Ecto neural progenitor cell (in vitro differentiated cells): ENCODE measurements at regions not wholly inside any gene's neighbourhood (a gene's known extent, or its start where the extent isn't known, plus 50 kb on each side); places are given as distances from the start of the nearest gene placed in this dataset.
"Not testable (repeated sequence)": the region's sequence is repeated elsewhere in the genome, so short reads cannot be mapped to it uniquely, and the experiment has no call there.

Experiments used
- DNase-seq: peaks from one replicate; pipeline ENCODE4 v3.0.0-alpha.2; 2018; ENCODE audit warnings: low spot score

DNA sequence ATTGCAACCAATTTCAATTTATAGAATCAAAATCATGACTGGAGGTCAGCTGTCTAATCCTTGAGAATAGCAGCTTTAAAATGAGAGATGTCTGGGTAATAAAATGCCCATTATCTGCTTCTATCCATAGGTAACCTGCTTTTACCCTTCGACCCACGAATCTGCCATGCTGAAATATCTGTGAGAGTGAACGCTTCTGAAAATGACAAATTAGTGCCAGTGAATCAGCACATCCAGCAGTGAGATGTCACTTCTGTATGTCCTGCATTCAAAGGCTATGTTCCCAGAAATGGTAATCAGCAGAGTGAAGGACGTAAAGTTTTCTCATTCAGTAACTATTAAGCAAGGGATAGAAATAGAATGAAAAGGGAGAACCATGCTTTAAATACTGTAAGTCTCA lies 532.4 kb upstream of the ITGA1 start:
- DNase-seq = no peak

DNA sequence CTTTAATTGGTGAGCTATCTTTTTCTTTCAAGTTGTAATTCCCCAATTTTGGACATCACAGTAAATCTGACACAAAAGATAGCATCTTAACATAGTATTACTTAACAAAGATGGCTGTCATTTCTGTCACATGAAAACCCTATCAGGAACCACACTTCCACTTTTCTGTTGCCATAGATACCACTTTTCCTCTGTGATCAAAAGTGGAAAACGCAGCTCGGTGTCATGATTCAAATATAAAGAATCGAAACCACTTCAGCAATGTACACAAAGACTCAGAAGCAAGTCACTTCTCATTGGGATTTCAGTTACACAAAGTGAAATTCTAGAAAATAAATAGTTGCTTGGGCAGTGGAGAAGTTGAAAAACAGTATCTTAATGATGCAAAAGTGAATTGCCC lies 524.9 kb upstream of the ITGA1 start:
- DNase-seq = no peak

GRCh38 chr5:52269401-52269800 lies 518.3 kb upstream of the ITGA1 start:
- no peak for DNase-seq

- no peak for DNase-seq
These were observed 517.9 kb upstream of the ITGA1 start for GRCh38 chr5:52269859-52270258.

- no peak for DNase-seq
These were observed 512.1 kb upstream of the ITGA1 start for GRCh38 chr5:52275639-52276038.

DNA sequence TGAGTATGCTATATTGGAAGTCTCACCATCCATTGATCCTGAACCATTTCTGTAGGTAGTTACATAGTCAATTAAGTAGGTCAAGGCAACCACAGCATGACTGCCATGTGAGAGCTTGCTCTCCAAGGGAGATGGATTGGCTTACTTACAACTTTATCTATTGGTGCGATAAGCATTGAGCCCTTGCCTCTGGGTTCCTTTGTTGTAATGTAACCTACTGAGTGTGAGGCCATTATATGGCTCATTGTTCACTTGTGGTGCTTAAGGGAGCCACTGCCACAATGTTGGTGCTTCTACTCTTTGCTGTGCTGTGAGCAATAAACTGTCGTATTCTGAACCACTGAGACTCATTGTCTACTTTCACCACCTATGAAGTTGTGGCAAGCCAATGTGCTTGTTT lies 510.6 kb upstream of the ITGA1 start:
- DNase-seq = no peak

DNA sequence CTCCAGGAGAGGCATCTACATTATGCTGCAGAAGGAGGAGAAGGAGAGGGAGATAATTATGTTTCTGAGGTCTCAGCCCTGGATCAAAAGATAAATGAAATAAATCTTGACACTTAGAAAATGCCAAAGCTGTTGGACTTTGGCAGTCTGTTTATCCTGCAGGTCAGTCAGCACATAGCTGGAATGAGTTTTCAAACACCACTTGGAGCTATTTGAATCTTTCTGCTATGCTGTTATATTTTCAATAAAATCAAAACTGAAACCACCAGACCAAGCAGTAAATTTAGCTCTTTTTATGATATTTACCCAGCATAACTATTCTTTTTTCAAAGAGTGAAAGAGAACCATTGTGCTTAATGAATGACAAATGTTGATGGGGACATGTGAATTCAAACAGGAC lies 505.1 kb upstream of the ITGA1 start:
- no peak for DNase-seq

DNA sequence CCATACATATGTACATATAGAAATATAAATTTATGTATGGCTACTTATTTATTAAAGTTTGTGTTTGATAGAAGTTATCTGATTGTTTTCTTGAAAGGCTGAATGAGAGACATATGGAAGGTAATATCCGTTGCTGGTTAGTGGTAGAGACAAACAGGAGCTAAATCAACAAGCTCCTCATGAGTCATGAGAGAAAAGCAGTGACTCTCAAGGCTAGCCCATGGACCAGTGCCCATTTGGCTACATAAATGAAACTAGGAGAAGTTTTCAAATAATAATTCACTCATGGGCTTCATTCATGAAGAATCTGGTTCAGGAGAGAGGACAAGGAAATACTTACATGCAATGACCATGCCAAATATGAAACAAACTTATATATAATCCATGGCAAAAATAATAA lies 504.5 kb upstream of the ITGA1 start:
- no peak for DNase-seq

- no peak for DNase-seq
These were observed 486.9 kb upstream of the ITGA1 start for GRCh38 chr5:52300703-52301372.

- not testable (repeated sequence) for DNase-seq
These were observed 482.9 kb upstream of the ITGA1 start for GRCh38 chr5:52304816-52305215.

DNA sequence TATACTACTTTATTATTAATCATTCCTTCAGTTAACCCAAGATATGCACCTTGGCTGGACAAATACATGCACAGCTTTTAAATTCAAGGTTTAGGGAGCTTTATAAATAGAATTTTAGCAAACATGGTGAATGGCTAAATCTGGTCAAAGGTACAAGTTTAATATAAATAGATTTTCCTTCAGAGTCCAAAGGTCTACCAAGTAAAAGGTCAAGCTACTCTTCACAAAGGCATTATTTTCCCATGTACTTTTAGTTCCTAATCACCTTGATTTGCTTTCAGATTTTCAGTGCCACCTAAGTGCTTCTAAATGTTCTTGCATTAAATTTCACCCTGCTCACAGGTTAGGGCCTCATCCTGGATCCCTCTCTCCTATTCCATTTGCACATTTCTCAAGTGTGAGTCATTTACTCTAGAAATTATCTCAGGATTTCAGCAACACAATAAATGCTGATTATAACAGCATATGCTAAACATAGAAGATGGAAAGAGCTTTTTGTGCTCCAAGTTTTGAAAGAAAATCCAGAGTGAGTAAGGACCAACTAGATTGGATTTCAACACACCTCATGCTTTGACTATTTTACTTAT lies 459.4 kb upstream of the ITGA1 start:
- DNase-seq = no peak

DNA sequence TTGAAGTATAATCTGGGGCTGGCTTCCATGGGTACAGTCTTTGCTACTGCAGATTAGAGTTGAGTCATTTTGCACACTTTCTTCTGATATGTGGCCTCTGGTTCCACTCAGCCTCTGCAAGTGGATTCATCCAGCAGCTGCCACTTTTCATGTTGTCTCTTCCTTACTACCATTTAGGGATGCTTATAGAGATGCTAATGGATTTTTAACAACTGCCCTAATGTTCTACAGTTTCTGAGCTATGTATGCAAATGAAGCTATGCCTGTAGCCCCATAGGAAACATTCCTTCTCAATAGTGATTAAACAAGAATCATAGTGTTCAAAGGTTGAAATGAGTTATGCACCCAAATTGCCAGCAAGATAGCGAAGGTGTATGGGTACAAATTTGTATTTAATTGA lies 456.0 kb upstream of the ITGA1 start:
- DNase-seq = no peak

DNA sequence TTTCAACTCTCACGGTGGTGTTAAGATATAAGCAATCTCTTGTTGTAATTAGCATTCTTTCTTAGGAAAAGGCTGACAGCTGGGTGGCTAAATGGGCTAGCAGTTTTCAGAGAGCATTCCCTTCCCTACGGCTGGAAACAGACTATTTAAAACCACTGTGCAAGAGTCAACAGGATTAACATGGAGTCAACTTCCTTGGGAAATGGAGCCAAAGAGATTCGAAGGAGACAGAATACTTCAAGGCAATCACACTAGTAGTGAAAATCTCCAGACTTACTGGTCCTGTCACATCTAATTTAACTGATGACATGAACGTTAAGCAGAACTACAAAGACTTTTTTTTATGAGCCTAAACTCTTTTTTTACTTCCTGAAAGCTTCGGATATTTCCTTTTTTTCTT lies 453.3 kb upstream of the ITGA1 start:
- DNase-seq = peak; percentile 43

DNA sequence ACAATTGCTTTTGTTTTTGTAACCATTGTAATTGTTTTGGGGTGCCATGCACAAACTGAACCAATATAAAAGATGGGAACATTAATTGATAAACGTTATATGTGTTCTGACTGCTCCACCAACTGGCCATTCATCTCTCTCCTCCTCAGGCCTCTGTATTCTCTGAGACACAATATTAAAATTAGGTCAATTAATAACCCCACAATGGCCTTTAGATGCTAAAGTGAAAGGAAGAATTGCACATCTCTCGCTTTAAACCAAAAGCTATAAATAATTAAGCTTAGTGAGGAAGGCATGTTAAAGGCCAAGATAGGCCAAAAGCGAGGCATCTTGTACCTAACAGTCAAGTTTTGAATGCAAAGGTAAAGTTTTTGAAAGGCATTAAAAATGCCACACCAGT lies 448.4 kb upstream of the ITGA1 start:
- DNase-seq = no peak

GRCh38 chr5:52342361-52342760 lies 445.4 kb upstream of the ITGA1 start:
- DNase-seq = no peak

GRCh38 chr5:52356311-52356918 lies 431.3 kb upstream of the ITGA1 start:
- DNase-seq = no peak

GRCh38 chr5:52359261-52359660 lies 428.5 kb upstream of the ITGA1 start:
- no peak for DNase-seq

DNA sequence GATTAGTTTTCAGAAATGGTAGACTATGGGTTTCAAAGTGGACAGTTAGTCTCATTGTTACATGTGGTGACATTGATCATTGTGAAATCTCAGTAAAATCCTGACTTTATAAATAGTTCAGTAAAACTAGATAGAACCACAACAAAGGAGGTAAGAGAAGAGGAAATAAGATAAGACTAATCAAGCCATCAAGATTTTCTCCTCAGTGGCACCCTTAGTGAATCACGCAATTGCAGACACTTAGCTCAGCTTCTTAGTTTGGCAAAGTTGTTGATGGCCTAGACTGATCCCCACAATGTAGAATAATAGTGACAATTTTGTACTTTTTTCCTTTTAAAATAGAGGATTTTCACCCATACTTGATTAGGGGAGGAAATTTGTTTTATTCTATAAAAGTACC lies 426.7 kb upstream of the ITGA1 start:
- no peak for DNase-seq

GRCh38 chr5:52374286-52374685 lies 413.4 kb upstream of the ITGA1 start:
- no peak for DNase-seq

DNA sequence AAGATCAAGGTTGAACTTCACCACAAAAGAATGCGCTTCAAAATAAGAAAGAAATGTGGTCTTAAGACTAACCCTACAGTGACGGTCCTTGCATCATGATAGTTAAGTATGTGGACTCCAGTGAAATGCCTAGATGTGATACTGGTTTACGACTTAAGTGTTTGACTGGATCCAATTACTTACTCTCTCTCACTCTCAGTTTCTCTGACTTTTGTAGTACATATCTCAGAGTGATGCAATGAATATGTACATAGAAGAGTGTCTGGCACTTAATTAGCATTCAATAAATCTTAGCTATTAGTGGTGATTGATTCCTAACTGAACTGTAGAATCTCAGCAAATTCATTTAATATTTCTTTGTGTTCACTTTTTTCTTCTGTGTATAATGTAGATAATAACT lies 411.7 kb upstream of the ITGA1 start:
- DNase-seq = no peak

DNA sequence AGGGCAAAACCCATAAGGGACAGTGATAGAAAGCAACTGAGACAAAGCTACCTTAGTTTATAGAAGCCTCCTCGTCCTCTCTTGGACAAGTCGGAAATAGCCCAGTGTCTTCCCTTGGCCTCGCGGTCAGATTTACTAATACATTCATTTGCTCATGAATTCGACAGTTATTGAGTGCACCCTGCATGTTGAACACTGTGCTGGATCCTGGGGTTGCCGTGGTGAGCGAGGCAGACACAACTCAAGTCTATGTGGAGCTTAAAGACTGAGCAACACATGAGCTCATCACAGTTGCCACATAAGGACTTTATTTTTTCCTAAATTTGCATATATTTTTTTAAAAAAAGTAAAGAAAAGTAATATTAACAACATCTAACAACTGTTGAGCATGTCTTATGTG lies 411.1 kb upstream of the ITGA1 start:
- no peak for DNase-seq

DNA sequence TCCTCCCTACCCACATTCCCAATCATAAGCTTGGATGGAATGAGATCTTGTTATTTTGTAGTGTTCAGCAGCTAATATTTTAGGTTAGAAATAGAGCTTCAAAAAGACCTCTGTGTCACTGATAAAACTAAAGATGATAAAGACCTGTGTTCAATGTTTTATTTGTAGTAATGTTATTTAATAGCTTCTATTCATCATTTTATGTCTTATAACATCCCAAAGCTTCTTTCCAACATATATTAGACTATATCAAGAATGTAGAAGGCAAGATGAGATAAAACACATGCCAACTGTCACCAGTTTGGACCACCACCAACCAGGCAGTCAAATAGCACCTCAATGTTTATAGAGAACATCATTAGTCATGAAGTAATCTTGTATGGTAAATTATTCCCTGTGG lies 409.5 kb upstream of the ITGA1 start:
- no peak for DNase-seq

- no peak for DNase-seq
These were observed 399.4 kb upstream of the ITGA1 start for GRCh38 chr5:52388349-52388748.

DNA sequence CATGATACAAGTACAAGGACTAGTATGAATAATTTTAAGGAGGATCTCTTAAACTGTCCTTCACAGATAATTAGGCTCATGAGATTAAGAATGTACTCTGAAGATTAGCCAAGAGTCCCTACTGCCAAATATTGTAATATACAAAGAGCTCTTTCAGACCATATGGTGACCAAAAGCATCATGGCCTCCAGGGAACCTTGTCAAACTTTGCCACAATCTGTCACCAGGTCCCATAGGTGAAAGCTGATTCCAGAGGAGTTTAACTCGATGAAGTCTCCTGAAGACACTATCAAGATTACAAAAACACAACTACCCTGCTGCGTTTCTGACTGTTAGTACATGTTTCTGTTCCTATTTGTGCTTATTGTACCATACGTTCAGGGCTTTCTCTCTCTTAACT lies 395.4 kb upstream of the ITGA1 start:
- no peak for DNase-seq
